ENCODE measurements at regions not wholly inside any gene's neighbourhood (a gene's known extent, or its start where the extent isn't known, plus 50 kb on each side); places are given as distances from the start of the nearest gene placed in this dataset.

GRCh38 chr12:13443028-13443427 is 246.5 kb downstream of the EMP1 start:
- TF ChIP-seq FOXA1 (IDR thresholded peaks at IDR 0.05): no peak
- TF ChIP-seq CTCF (IDR thresholded peaks at IDR 0.05; ENCODE audit: low read depth, low read length, missing input control): no peak
- TF ChIP-seq RXRA (IDR thresholded peaks at IDR 0.05): no peak
- no peak for TF ChIP-seq ATF3 (IDR thresholded peaks at IDR 0.05)
- no peak for TF ChIP-seq REST (IDR thresholded peaks at IDR 0.05)
- no peak for TF ChIP-seq MAX (IDR thresholded peaks at IDR 0.05)
- TF ChIP-seq ZBTB33 (IDR thresholded peaks at IDR 0.05): no peak
- TF ChIP-seq GABPA (IDR thresholded peaks at IDR 0.05 in 1 of 2, conservative IDR thresholded peaks at IDR 0.05 in 1 of 2): no peak
- TF ChIP-seq SP1 (IDR thresholded peaks at IDR 0.05): no peak
- no peak for TF ChIP-seq YY1 (IDR thresholded peaks at IDR 0.05)
- TF ChIP-seq TAF1 (conservative IDR thresholded peaks at IDR 0.05): no peak

Measured in liver (tissue), 3 donors.